ENCODE measurements at regions not wholly inside any gene's neighbourhood (a gene's known extent, or its start where the extent isn't known, plus 50 kb on each side); places are given as distances from the start of the nearest gene placed in this dataset.

GRCh38 chr14:62364800-62365280, 602.6 kb downstream of the SNAPC1 start:
- TF ChIP-seq CTCF (IDR thresholded peaks at IDR 0.05; ENCODE audit: borderline replicate concordance, extremely low read depth, low read length, poor library complexity, severe bottlenecking), result no peak
- no peak for TF ChIP-seq EZH2 (IDR thresholded peaks at IDR 0.05; ENCODE audit: borderline replicate concordance, low read depth, low read length, severe bottlenecking)
